HG03439 (cell line): ENCODE measurements at regions not wholly inside any gene's neighbourhood (a gene's known extent, or its start where the extent isn't known, plus 50 kb on each side); places are given as distances from the start of the nearest gene placed in this dataset.

ENCODE experiments used
- ATAC-seq: cut with Tn5 transposase; IDR thresholded peaks from one replicate; pipeline ENCODE4 v1.9.1; 2021; ENCODE audit warnings: mild to moderate bottlenecking, moderate library complexity; ENCODE audit not compliant: unreplicated experiment

- no peak for ATAC-seq
Observed at GRCh38 chr2:6557737-6558136, 308.0 kb downstream of the CMPK2 start.

- ATAC-seq = no peak
Observed at GRCh38 chr2:6562771-6563170, 302.9 kb downstream of the CMPK2 start.

GRCh38 chr2:6564326-6564725 lies 301.4 kb downstream of the CMPK2 start:
- no peak for ATAC-seq

- no peak for ATAC-seq
Observed at GRCh38 chr2:6574121-6574520, 291.6 kb downstream of the CMPK2 start.

GRCh38 chr2:6576302-6576701 lies 289.4 kb downstream of the CMPK2 start:
- no peak for ATAC-seq

GRCh38 chr2:6577960-6578359 lies 287.7 kb downstream of the CMPK2 start:
- no peak for ATAC-seq

GRCh38 chr2:6578416-6578815 lies 287.3 kb downstream of the CMPK2 start:
- ATAC-seq = no peak

GRCh38 chr2:6579281-6579680 lies 286.4 kb downstream of the CMPK2 start:
- ATAC-seq = no peak

GRCh38 chr2:6580982-6581381 lies 284.7 kb downstream of the CMPK2 start:
- no peak for ATAC-seq

- no peak for ATAC-seq
Observed at GRCh38 chr2:6589150-6589549, 276.6 kb downstream of the CMPK2 start.

- ATAC-seq = no peak
Observed at GRCh38 chr2:6590442-6590841, 275.3 kb downstream of the CMPK2 start.

GRCh38 chr2:6602471-6602870 lies 263.2 kb downstream of the CMPK2 start:
- no peak for ATAC-seq

- ATAC-seq = no peak
Observed at GRCh38 chr2:6605836-6606505, 259.7 kb downstream of the CMPK2 start.

- ATAC-seq = no peak
Observed at GRCh38 chr2:6617794-6618193, 247.9 kb downstream of the CMPK2 start.

- no peak for ATAC-seq
Observed at GRCh38 chr2:6618201-6618600, 247.5 kb downstream of the CMPK2 start.

- no peak for ATAC-seq
Observed at GRCh38 chr2:6623746-6624145, 242.0 kb downstream of the CMPK2 start.

- no peak for ATAC-seq
Observed at GRCh38 chr2:6626401-6627012, 239.2 kb downstream of the CMPK2 start.

- ATAC-seq = no peak
Observed at GRCh38 chr2:6627316-6627715, 238.4 kb downstream of the CMPK2 start.

GRCh38 chr2:6630209-6630608 lies 235.5 kb downstream of the CMPK2 start:
- no peak for ATAC-seq

GRCh38 chr2:6635296-6635695 lies 230.4 kb downstream of the CMPK2 start:
- no peak for ATAC-seq

GRCh38 chr2:6637330-6637729 lies 228.4 kb downstream of the CMPK2 start:
- no peak for ATAC-seq

GRCh38 chr2:6639929-6640620 lies 225.6 kb downstream of the CMPK2 start:
- ATAC-seq = no peak
